CD4-positive, alpha-beta T cell treated with Interleukin-15 for 4 hours (primary cell): ENCODE measurements at regions not wholly inside any gene's neighbourhood (a gene's known extent, or its start where the extent isn't known, plus 50 kb on each side); places are given as distances from the start of the nearest gene placed in this dataset.

ENCODE experiments used
- DNase-seq: peaks from one replicate; pipeline ENCODE4 v3.0.0-alpha.2; 2020; ENCODE audit warnings: low spot score

GRCh38 chr11:95349345-95349942, 118.4 kb upstream of the SESN3 start:
- DNase-seq: no peak

- DNase-seq: no peak
These were observed 115.3 kb upstream of the SESN3 start for GRCh38 chr11:95346265-95346664.

DNA sequence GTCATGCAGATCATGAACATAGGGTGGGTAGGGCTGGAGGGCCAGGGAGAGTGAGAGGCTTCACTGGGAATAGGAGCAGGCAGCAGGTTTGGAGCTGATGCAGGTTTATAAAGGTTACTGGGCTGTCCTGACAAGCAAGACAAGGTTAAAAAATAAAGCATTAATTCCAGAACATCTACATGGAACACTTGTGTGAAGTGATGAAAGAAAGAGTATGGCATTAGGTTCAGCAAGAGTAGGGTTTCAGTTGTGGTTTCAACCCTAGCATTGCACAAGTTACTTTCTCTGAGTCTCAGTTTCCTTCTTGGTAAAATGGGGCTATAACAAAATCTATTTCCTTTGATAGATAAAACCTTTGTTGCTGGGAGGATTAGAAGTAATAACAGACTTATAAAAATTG, 114.6 kb upstream of the SESN3 start:
- no peak for DNase-seq

DNA sequence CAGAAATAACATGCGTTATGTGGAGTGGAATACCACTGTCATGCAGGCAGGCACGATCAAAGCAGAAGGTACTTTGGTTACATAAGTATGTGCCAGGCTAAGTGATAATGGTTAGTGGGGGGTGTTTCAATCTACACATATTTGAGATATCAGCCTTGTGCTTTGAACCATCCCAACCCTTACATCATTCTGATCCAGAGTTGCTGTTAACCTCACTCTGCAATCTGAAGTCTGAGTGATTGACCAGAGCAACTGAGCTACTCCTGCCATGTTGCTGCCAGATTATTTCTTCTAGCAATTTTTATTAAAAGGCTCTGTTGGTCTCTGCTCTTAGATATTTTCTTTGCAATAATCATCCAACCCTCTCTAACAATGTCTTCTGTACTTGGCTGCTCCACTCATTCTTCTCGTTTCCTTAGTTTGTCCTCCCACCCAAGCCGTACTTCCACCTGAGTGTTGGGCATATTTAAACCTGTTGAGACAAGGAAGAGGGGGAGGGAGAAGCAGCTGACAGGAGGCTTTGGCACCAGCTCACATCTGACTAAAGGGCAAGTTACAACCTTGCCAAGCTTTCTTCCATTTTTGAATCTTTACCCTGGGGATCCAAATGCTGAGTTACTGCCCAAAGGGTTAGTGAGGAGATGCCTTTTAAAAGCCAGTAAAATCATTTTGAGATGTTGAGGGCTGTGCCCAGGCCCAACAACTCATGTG, 114.1 kb upstream of the SESN3 start:
- DNase-seq: no peak

DNA sequence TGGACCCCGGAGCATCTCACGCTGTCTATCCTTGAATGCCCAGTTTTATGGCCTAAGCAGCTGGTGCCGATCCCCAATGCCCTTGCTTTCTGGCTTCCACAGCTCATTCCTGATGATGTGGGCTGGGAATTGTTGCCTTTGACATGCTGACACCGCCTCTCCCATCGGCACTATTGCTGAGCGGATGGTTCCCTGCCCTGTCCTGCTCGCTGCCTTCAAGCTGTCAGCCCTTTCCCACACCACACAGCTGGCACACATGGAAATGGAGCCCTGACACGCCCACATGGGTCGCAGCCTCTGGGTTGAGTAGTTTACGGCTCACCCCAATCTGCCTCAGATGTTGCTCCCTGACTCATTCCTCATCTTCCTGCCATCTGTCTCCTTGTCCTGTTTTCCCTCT, 110.2 kb upstream of the SESN3 start:
- DNase-seq: no peak

DNA sequence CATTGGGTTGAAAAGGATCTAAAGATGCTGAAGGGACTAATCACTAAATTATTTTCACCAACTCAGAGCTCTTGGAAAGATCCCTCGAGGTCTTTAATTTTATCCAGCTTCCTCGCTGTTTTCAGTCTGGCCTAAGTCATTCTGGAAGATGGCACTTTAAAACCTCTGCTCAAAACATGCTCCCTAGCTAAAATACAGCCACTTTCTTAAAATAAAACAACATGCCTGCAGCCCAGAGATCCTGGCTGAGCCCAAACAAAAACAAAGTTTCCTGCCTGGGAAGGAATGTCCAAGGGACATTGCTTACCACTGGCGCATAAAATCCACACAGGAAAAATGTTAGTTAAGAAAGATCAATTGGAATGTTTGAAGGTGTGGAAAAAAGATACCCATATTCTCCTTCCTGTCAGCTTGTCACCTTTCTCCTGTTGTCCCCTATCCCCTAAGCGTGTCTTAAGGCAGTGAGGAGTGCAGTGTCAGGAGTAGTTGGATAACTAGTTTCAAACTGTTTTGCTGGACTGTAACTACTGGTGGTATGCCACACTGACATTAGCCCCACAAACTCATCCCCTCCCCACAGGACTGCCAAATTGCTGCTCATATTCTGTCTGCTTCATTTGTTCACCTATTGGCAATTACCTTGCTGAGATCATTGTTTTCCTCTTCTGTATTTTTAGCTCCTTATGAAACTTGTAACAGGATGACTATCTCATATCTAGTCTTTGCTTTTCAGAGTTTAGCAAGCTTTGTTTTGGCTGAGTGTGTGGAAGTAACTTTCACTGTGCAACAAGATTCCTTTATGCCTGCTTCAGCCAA, 108.3 kb upstream of the SESN3 start:
- DNase-seq: no peak

DNA sequence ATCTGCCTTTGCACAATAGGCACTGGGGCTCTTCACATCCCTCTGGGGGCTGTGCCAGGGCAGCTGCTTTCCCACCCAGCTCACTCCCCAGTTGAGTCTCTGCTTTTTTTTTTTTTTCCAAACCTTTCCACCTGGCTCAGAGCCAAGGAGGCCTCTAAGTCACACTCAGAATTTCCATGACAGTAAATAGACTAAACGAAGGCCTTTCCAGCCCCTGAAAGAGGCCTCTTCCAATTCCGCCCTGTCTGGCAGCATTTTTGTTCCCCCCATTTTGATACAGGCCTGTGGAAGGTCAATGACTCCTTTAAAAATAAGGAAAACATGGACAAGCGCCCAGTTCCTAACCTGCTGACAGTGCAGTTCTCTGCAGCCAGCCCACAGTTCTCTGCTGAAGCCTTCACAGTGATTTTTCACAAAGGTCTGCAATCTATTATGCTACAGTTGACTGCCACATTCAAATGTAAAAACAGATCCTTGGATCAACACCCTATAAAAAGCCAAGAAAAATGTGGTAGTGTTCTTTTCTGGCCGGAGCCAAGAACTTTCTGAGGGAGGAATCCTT, 107.5 kb upstream of the SESN3 start:
- no peak for DNase-seq

GRCh38 chr11:95337972-95338429, 107.0 kb upstream of the SESN3 start:
- no peak for DNase-seq

GRCh38 chr11:95337175-95337957, 106.4 kb upstream of the SESN3 start:
- DNase-seq: peak; percentile 32

GRCh38 chr11:95335989-95336388, 105.0 kb upstream of the SESN3 start:
- DNase-seq: no peak

GRCh38 chr11:95331161-95331560, 100.2 kb upstream of the SESN3 start:
- no peak for DNase-seq

- no peak for DNase-seq
These were observed 99.3 kb upstream of the SESN3 start for GRCh38 chr11:95330302-95330701.

DNA sequence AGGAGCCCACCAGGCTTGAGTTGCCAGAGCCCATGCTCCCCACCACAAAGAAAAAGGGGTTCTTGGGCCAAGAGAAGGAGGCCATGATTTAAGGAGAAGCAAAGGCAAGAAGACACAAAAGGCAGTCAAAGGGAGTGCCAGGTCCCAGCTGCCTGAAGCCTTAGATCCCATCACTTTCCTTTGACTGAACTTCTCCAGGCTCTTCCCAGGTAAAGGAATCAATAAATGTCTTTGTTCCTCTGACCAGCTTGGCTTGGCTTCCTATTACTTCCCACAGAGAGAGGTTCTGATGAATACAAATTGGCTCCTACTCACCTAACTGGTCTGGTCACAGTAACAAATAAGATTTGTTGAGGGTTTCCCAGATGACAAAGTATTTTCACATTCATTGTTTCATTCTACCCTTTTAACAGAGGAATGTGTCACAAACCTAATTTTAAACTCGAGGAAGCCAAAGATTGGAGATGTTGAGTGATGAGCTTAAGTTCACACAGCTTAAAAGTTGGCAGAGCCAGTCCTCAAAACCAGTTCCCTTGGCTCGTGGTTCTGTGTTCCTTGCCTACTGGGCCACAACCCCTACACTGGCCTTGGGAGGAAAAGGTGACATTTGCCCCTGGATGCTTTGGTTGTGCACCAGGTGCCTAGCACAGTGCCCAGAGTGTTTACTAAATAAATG, 96.4 kb upstream of the SESN3 start:
- DNase-seq: no peak

DNA sequence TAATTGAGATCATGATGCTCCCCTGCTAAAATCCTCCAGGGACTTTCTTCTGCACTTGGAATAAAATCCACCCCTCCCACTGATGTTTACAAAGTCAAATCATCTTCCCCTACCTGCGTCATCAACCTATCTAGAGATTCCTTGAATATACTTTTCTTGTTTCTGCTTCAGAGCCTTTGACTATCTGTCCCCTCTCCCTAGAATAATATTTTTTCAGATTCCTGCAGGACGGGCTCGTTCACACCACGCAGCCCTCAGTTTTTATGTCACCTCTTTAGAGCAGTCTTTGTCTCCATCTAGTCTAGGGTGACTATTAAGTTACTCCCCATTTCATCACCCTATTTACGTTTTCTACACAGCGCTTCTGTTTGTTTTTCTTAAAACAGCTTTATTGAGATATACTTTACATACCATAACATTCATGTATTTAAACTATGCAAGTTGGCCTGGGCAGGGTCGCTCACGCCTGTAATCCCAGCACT, 94.8 kb upstream of the SESN3 start:
- DNase-seq: no peak

GRCh38 chr11:95324826-95325225, 93.8 kb upstream of the SESN3 start:
- DNase-seq: no peak

DNA sequence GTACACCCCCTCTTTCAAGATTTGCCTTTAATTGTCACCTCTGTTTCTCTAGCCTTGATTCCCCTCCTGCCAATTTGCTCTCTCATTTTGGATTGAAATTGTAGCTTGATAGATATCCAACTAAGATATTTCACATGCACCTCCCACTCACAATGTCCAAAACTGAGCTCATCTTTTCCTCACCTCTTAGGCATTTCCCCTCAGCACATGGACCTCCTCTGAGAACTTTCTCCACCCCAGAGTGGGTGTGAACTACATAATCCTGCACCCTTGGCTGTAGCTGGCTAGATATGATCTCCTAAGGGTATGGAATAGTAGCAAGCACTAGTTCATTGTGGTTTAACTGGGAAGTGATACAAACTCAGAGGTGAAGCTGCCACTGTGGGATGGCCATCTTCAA, 91.5 kb upstream of the SESN3 start:
- DNase-seq: no peak

DNA sequence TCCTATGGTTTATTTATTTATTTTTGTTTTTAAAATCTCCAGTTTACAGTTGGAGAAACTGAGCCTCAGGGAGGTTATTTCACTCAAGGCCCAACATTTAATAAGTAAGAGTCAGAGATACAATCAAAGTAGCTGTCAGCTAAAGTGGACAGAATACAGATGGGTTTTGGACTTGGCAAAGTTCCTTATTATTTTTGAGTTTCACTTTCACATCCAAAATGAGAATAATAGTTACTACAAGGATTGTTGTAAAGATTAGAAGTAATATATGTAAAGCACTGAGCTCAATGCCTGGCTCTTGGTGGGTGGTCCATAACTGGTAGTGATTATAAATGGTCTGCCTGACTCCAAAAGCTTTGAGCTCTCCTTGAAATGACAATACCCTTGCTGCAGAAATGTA, 87.5 kb upstream of the SESN3 start:
- no peak for DNase-seq

GRCh38 chr11:95308512-95309035, 77.6 kb upstream of the SESN3 start:
- no peak for DNase-seq

GRCh38 chr11:95307286-95307685, 76.3 kb upstream of the SESN3 start:
- DNase-seq: no peak

GRCh38 chr11:95306801-95307200, 75.8 kb upstream of the SESN3 start:
- DNase-seq: no peak

DNA sequence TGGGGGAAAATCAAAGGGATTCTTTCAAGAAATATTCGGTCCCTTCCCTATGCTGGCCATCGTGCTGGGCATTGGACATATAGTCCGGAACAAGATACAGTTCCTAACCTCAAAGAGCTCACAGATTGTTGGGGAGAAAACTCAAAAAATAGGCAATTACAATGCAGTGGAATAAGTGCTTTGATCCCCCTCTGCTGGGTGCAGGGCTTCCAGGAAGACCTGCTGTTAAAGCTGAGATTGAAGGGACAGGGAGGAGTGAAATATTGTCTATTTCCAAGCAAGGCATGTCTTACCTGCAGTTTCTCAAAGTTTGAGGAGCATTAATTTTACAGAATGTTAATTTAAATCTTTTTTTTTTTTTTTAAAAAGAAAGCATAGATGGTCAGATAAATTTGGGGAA, 75.1 kb upstream of the SESN3 start:
- DNase-seq: no peak
